ENCODE measurements at regions not wholly inside any gene's neighbourhood (a gene's known extent, or its start where the extent isn't known, plus 50 kb on each side); places are given as distances from the start of the nearest gene placed in this dataset.

DNA sequence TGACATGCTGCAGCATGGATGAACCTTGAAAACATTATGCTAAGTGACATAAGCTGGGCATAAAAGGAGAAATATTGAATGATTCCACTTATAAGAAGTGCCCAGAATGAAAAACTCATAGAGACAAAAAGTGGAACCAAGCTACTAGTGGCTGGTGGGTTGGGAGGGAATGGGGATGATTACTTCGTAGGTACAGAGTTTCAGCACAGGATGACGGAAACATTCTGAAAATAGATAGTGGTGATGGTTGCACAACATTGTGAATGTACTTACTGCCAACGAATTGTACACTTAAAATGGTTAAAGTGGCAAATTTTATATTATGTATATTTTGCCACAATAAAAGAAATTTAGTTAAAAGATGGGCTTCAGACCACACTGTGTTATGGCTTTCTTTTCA lies 93.6 kb downstream of the RPLP1 start:
- TF ChIP-seq REST (IDR thresholded peaks at IDR 0.05; ENCODE audit: insufficient read depth in 1 of 2, low read depth in 2 of 2, low read length in 1 of 2) (no peak), TCF7L2 (IDR thresholded peaks at IDR 0.05; ENCODE audit: low read depth, low read length) (no peak), SIN3A (IDR thresholded peaks at IDR 0.05; ENCODE audit: borderline replicate concordance, insufficient read depth, low read depth, low read length) (no peak), CTCF (IDR thresholded peaks at IDR 0.05) (no peak), POLR2AphosphoS5 (IDR thresholded peaks at IDR 0.05; ENCODE audit: low read depth, low read length) (no peak)
- POLR2A ChIA-PET, result no interaction called here
- Histone ChIP-seq H3K9me3 (ENCODE audit: control insufficient read depth, insufficient read depth, low read depth, low read length) (no peaks in the 10 kb centered on the region), H3K4me1 (ENCODE audit: control insufficient read depth, insufficient read depth, low read length) (no peaks in the 10 kb centered on the region), H3K4me3 (ENCODE audit: low read depth in 2 of 2, low read length in 2 of 2) (no peak overlapping the region), H3K36me3 (ENCODE audit: control insufficient read depth, insufficient read depth, low read length) (no peaks in the 10 kb centered on the region), H3K27me3 (ENCODE audit: control insufficient read depth, insufficient read depth, low read length) (peaks cover 3% of the 10 kb centered on the region; the same call in 1 of the 2 replicates), H3K27ac (ENCODE audit: low read length) (no peak overlapping the region)
- intact Hi-C loops (cut with micrococcal nuclease; ENCODE audit: unreplicated experiment), result no loop called here
- DNase-seq (ENCODE audit: low read depth, low spot score) (no peak), ATAC-seq (no peak)
- CTCF ChIA-PET, result no interaction called here
- BruUV-seq (replicated peaks), result no TSS peak
- in situ Hi-C loops (cut with HindIII; ENCODE audit: low pct_unique_long_range_greater_than_20kb, low sequenced_read_pairs), result no loop called here

- H3K4me1 ChIP-seq (ENCODE audit: control insufficient read depth, insufficient read depth, low read length), result no peaks in the 10 kb centered on the region
- no peak for DNase-seq (ENCODE audit: low read depth, low spot score)
- H3K4me3 ChIP-seq (ENCODE audit: low read depth in 2 of 2, low read length in 2 of 2), result no peak overlapping the region
- intact Hi-C loops (cut with micrococcal nuclease; ENCODE audit: unreplicated experiment) (no loop called here), in situ Hi-C loops (cut with HindIII; ENCODE audit: low pct_unique_long_range_greater_than_20kb, low sequenced_read_pairs) (no loop called here)
- peaks cover 3% of the 10 kb centered on the region; the same call in 1 of the 2 replicates for H3K9me3 ChIP-seq (ENCODE audit: control insufficient read depth, insufficient read depth, low read depth, low read length)
- no peak for TF ChIP-seq REST (IDR thresholded peaks at IDR 0.05; ENCODE audit: insufficient read depth in 1 of 2, low read depth in 2 of 2, low read length in 1 of 2)
- no peak for TF ChIP-seq CTCF (IDR thresholded peaks at IDR 0.05)
- TF ChIP-seq POLR2AphosphoS5 (IDR thresholded peaks at IDR 0.05; ENCODE audit: low read depth, low read length), result no peak
- no peak for TF ChIP-seq SIN3A (IDR thresholded peaks at IDR 0.05; ENCODE audit: borderline replicate concordance, insufficient read depth, low read depth, low read length)
- TF ChIP-seq TCF7L2 (IDR thresholded peaks at IDR 0.05; ENCODE audit: low read depth, low read length), result no peak
- no TSS peak for BruUV-seq (replicated peaks)
- no peak for ATAC-seq
- H3K36me3 ChIP-seq (ENCODE audit: control insufficient read depth, insufficient read depth, low read length), result no peaks in the 10 kb centered on the region
- peaks cover 3% of the 10 kb centered on the region; the same call in 1 of the 2 replicates for H3K27me3 ChIP-seq (ENCODE audit: control insufficient read depth, insufficient read depth, low read length)
- ChIA-PET CTCF (no interaction called here), POLR2A (no interaction called here)
- H3K27ac ChIP-seq (ENCODE audit: low read length), result no peak overlapping the region
Observed at GRCh38 chr15:69548395-69549180, 96.0 kb downstream of the RPLP1 start.
